GM18499 (cell line): ENCODE measurements at regions not wholly inside any gene's neighbourhood (a gene's known extent, or its start where the extent isn't known, plus 50 kb on each side); places are given as distances from the start of the nearest gene placed in this dataset.

Experiments
- ATAC-seq: cut with Tn5 transposase; IDR thresholded peaks from one replicate; pipeline ENCODE4 v1.9.1; 2021; ENCODE audit warnings: moderate number of reproducible peaks; ENCODE audit not compliant: insufficient read depth, unreplicated experiment

DNA sequence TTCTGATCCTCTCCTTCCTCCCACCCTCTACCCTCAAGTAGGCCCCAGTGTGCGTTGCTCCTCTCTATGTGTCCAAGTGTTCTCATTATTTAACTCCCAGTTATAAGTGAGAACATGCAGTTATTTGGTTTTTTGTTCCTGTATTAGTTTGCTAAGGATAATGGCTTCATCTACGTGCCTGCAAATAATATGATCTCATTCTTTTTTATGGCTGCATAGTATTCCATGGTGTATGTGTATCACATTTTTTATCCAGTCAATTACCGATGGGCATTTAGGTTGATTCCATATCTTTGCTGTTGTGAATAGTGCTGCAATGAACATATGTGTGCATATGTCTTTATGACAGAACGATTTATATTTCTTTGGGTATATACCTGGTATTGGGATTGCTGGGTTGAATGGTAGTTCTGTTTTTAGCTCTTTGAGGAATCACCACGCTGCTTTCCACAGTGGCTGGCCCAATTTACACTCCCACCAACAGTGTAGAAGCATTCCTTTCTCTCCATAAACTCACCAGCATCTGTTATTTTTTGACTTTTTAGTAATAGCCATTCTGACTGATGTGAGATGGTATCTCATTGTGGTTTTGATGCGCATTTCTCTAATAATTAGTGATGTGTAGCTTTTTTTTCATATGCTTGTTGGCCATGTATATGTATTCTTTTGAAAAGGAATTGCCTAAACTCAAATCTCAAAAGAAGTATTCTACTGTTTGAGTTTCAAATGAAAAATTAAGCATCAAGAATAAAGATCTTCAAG is 116.9 kb downstream of the ETS2 start:
- no peak for ATAC-seq

DNA sequence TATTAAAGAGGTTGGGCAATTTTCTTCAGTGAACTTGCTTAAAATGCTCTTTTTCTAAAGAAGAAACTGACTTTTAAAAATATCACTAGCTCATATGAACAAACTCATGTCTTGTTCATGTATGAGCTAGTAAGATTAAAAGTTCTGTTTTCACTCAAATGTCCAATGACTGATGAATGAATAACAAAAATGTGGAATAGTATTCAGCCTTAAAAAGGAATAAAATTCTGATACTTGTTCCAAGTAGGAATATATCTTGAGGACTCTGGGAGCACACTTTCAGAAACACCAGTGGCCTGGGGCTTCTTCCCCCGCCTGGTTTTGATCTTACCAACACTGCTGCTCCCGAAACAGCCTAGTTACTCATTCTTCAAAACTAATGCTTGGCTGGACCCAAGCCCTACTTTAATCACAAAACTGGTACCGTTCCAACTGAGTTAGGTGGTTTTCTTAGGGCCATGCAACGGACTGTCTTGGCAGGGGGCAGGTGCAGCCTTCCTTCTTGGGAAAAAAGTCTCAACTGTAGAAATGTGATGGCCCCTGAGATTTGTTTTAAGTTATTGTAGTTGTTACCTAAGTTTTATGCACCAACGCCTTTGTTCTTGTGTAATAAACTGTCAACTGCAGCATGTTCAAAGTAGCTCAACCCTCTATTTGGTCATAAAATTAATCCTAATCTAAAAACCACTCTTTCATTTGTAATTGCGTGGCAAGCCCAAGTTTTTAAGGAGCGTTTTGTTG is 116.0 kb downstream of the ETS2 start:
- no peak for ATAC-seq

DNA sequence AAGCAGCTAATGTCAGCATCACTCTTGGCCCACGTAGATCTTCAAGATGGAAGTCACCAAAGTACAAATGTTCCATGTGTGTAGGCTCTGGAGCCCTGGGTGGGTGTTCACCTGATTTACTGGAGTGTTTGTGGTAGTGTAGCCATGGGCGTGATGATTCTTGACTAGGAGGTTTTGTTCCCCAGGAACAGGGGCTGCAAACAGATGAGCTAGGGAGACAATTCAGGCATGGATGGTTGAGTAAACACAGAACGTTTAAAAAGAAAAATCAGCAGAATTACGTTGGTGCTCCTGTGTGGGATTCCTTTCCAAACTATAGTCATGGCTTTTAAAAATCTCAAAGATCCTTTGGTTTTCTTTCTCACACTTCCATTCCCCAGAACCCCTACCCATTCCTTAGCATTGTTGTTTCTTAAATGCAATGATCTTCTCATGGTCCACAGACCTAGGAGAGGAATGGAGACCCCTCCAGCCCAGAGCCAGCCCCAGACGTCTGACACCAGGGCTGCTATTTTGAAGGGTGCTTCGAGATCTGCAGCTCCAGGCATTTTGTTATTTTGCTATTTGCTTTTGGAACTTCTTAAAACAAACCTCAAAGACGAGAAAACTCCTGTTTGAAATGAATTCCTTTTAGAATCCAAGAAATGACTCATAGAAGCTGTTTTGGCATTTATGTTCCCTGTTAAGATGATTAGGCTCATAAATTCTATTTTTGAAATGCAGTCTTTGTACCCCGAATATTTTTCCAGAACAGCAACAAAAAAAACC is 115.1 kb downstream of the ETS2 start:
- ATAC-seq: no peak

DNA sequence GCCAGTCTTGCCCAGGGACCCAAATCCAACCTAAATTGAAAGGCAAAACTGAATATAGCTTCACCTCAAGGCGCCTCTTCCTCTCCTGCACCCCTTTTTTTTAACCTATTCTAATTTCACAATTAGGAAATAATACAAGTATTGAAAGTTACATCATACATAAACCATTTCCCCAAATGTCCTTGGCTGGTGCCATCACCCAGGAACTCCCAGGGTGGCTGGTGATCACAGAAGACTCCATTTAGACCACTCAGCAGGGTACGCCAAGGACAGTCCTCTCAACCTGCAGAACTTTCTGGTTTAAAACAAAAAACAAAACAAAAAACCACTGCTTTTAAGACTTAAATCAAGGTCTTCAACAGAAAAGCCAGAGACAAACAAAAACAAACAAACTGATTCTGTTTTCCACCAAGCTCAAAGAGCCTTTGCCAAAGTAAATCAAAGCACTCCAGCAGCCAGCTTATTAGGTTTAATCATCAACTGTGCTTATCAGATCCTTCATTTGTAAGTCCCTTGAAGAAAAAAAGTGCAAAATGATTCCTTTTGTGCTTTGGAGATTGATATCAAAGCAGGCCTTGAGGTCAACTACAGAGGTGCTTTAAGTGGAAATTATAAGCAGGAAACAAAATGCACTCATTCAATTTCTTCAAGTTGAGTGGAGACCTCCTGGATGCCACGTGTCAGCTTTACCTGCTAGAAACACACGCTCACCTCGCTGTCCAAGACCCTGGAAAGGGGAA is 113.0 kb downstream of the ETS2 start:
- no peak for ATAC-seq

DNA sequence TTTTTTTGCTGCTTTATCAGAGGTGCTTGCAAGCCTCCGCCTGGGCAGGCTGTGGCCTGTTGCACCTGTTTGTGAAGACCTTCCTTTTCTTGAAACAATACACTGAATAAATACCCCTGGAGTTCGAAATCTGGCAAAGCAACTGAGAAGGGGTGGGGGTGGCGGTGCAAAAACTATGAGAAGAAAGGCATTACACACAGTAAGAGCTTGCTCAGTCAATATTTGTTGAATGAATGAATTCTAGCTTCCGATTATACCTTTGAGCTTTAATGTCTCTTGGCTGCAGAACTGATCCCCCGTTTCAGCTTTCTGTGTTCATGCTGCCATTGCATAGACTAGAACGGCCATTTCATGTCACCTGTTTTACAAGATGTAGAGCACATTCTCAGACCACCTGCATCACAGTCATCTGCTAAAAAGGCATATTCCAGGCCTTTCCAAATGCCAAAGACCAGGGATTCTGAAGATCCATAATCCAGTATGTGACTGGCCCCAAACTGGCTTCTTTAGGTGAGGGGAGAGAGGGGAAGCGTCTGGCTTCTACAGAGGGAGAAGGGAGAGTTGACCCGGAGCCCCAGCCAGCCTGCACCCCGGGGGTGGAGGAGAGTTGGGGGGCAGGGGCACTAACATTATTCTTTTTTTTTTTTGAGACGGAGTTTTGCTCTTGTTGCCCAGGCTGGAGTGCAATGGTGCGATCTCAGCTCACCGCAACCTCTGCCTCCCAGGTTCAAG is 111.5 kb downstream of the ETS2 start:
- no peak for ATAC-seq

DNA sequence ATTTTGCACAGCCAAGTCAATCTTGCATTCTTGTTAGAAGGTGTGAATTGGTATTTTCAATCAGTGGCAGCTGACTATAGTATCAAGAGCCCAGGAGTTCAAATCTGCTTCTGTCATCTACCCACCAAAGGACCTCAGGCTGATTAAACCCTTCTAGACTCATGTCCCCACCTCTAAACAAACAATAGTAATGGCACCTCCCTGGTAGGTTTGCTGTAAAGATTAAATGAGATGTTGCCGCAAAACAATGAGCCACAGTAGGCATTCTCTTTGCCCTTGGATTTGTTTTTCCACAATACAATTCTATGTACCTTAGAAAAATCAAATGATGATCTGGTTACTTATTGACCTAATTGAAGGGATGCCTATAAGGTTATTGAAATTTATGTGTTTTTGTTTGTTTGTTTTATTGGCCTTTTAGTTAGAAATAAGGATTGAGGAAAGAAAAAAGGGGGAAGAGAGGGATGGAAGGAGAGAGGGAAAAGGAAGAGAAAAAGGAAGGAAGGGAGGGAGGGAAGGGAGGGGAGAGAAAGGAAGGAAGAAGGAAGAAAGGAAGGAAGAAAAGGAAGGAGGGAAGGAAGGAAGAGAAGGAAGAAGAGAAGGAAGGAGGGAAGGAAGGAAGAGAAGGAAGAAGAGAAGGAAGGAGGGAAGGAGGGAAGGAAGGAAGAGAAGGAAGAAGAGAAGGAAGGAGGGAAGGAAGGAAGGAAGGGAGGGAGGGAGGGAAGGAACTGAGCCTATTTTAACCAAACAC is 110.7 kb downstream of the ETS2 start:
- ATAC-seq: no peak

DNA sequence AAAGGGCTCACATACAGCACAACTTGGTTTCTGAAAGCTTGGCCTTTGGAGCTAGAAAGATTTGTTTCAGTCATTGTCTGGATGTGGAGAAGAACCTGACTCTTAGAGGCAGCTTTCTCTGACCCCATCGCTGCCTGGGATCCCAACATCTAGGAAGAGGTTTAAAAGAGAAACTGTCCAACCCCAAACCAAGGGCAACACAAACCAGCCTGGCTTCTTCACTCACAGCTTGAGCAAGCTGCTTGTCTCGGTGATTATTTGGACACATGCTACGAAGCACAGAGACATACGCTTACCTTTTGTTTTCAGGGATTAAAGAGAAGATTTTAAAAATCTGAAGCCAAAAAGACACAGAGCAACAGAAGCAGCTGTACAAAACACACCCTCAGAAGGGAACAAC is 109.8 kb downstream of the ETS2 start:
- ATAC-seq: no peak

DNA sequence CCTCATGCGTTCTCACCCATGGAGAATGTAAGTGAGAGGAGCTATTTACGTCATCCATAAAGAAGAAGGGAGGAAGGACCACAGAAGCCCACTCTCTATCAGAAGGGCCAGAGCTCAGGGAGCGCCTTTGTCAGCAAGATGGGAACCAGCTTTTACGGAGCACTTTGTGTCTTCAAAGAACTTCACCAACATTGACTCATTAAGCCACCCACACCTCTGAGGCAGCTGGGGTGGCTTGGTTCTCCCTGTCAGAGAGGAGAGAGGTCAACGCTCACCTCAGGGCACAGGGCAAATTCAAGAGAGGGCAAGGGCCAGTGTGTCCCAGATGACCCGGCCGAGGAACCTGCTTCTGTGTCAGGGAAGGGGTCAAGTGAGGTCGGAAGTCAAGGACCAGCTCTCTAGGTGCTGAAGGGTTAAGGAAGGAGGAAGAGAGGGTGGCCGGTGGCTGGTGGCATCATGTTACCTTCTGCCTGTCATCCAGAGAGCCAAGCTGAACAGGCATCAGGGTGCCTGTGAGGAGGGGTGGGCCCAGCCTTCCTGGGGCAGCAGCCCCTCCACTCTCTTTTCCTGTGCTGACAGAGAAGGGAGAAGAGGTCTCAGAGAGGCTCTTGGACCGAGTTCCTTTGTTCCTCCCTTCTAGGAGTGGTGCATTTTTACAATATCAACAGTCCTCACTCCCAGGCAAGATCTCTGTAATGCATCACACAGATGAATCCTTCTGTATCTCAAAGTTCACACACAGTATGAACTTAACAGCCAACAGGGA is 109.0 kb downstream of the ETS2 start:
- no peak for ATAC-seq

DNA sequence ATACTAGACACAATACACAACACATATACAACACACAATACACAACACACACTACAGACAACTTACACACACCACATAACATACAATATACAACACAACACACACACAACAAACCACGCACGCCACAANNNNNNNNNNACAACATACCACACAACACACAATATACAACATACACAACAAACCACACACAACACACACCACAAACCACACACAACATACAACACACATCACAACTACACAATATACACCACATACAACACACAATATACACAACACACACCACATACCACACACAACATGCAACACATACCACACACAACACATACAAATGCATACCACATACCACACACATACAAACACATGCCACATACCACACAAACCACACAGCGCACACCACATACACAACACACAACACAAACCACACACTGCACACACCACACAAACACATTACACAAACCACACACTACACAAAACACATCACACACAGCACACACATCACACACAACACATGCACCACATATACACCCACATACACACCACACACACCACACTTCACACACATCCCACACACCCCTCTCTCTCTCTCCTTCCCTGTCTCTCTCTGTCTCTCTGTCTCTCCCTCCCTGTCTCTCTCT is 108.3 kb downstream of the ETS2 start:
- no peak for ATAC-seq

DNA sequence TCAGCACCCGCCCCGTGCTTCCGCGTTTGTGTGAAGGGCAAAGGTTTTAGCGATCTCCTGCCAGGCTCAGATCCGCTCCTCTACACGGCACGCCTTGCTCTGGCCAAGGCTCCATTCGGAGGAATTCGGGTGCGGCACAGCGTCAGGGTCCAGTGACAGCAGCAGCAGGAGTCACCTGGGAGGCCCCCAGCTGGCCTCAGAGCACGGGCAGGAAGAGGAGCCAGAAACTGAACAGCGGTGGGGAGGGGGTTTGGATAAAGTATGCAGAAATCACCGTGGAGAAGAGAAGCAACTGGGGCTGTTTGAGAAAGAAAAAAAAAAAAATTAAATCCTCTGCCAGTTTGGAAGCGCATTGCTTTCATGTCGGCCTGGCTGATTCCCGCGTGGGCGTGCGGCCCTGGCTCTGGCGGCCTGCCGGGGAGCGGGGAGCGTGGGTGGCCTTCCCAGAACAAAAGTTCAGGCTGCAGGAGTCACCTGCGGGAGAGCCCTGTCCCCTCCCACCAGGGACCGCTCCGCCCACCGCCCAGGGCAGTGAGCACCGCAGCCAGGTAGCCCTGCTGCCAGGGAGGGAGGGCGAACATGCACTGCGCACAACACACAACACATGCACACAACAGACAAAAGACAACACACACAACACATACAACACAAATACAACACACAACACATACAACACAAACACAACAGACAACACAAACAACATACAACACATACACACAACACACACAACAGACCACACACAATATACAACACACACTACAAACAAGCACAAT is 107.6 kb downstream of the ETS2 start:
- ATAC-seq: no peak

DNA sequence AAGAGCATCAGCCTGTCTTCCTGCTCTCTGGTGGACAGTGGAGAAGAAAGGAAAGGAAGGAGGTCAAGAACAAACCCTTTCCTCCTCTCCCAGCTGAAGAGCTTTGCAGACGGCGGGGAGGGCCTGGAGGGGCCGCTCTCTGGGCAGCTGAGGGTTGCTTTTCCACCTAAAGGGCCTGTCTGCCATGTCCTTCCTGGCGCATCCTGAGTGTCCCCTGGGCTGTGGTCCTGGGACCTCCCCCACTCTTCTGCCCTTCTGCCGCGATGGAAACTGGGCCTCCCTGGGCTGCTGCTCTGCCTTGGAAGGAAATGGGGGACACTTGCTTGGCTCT is 107.0 kb downstream of the ETS2 start:
- no peak for ATAC-seq

DNA sequence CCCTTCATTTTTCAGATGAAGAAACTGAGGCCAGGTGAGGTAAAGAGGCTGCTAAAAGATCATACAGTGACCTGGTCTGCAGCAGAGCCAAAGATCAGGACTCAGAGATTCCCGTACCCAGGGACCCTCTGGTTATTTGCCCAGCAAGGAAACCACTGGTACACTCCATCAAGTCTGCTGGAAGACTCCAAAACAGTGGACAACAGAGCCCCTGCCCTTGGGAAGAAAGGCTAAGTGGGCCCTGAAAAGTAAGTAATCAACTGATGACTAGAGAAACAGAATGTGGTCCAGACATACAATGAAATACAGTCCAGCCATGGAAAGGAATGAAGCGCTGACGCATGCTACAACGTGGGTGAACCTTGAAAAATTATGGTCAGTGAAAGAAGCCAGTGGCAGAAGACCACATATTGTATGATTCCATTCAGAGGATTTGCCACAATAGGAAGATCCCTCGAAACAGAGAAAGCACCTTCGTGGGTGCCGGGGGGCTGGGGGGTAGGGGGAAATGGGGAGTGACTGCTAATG is 106.4 kb downstream of the ETS2 start:
- ATAC-seq: no peak

DNA sequence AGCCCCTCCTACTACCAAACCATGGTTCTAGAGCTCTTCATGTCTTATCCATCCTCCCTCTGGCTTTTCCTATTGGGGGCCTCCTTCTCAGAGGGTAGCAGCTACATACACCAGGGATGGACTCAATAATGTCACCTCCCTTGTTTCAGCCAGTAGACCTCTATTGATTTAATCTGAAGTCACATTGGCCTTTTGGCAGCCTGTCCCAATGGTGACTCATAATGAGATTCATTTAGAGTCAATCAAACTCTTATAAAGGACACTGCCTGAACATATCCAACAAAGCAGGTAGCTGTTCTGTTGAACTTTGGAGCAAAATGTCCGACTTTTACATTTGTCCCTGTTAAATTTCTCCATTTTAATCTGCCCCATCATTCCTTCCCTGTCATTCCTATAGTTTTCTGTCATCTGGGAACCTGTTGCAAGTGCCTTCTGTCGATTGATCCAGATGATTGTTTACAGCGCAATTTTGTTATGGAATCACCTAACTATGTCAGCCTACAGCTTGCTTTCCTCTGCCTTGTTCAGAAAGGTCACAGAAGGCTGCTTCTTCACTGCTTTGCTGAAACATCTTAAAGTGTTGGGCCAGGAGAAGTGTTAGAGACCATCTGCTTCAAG is 105.9 kb downstream of the ETS2 start:
- ATAC-seq: no peak

DNA sequence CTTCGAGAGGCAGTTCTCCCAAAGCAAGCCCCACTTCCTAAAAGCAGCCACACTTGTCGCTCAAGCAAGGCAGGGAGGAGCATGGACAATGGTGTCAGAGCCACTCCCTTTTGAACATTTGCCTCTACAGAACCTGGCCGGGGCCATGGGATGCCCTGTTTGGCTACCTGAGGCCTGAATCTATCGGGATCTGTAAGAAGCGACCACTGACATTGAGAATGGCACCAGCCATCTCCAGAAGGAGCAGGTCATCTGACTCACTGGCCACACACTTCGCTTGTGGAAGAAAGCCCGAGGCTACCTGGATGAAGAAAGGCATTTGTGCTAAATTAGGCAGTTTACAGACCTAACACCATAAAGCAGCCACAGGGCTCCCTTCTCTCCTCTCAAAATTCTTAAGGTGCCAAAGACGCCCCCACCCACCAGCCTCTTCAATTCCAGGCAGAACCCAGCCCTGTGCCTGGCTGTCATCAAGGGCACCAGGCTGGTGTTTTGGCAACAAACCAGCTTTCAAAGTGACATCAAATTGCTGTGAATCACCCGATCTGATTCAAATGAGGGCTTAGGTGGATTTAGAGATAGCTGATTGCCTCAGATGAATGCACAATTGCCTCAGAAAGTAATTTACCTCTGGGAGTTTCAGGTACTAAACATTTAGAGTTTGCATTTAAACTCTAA is 104.8 kb downstream of the ETS2 start:
- no peak for ATAC-seq

DNA sequence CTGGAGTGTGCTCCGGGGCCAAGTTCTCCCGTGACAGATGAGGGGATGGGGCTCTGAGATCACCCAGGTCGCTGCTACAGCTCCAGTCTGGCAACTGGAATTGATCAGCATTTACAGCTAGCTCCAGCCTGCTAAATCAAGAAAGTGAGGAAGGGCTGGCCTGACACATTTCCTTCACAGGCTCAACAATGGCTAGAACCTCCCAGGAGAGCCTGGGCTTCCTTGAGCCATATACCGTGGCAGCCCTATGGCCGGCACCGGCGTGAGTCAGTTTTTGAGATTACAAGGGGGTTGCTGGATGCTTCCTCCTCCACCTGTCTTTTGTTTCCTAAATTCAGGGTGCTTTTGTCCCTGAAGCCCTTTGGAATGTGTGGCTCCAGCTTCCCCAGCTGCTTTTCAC is 104.2 kb downstream of the ETS2 start:
- ATAC-seq: no peak

DNA sequence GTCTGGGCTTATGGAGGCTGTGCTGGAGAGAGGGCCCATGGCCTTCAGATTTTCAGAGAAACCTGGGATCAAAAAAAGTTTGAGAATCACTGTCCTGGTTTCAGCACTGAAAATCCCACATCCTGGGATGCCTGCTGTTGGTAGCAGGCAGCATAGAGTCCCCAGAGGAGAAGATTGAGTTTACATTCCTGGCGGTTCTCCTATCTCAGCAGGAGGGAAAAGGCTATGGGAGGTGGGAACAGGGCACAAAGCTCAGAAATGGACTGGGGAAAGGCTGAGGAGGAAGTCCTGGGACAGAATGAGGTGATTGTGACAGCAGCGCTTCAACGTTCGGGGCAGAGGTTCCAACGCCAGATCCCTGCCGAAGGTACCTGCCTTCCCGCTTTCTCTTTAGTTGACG is 103.4 kb downstream of the ETS2 start:
- ATAC-seq: no peak
